ENCODE measurements at regions not wholly inside any gene's neighbourhood (a gene's known extent, or its start where the extent isn't known, plus 50 kb on each side); places are given as distances from the start of the nearest gene placed in this dataset.

- no peak overlapping the region for H3K9ac ChIP-seq (ENCODE audit: low read length)
These were observed 203.9 kb upstream of the MARCKS start for GRCh38 chr6:113653275-113653674.

DNA sequence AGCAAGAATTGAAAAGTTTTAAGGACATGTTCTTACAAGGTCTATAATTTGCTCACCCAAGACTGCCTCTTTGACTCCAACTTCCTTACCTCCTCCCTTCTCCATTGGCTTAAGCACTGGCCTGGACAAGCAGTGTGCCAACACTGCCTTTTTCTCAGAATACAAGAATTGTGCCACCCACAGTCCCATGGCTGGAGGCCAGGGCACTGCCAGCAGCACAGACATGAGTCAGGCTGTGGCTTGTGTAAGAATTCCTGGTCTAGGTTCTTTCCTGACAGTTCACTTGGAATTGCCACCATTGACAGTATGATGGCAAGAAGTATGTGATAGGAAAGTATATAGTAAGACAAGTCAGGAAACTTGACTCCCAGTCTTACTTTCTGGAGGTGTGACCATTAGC, 202.7 kb upstream of the MARCKS start:
- no peaks in the 10 kb centered on the region for H3K79me1 ChIP-seq (replicated peaks; ENCODE audit: low read length, poor library complexity, severe bottlenecking)
- no peak overlapping the region for H2BK120ac ChIP-seq (ENCODE audit: low read depth, low read length)
- peak overlapping the region; percentile 4 for H3K27ac ChIP-seq (ENCODE audit: low read length, poor library complexity, severe bottlenecking)
- H2BK12ac ChIP-seq (ENCODE audit: low read length in 2 of 2) = no peak overlapping the region
- H3K36me3 ChIP-seq (ENCODE audit: control insufficient read depth in 1 of 2, insufficient read depth in 2 of 2, low read depth in 1 of 2, low read length in 2 of 2) = no peaks in the 10 kb centered on the region
- DNase-seq = peak; percentile 39
- H2BK5ac ChIP-seq (ENCODE audit: low read depth, low read length, poor library complexity, severe bottlenecking) = no peak overlapping the region
- H3K14ac ChIP-seq (ENCODE audit: low read length in 2 of 2) = no peak overlapping the region
- no peaks in the 10 kb centered on the region for H3K27me3 ChIP-seq (ENCODE audit: control insufficient read depth in 1 of 2, insufficient read depth in 1 of 2, low read length in 2 of 2)
- H3K4ac ChIP-seq (ENCODE audit: low read depth in 1 of 2, low read length in 2 of 2) = no peak overlapping the region
- H3K9ac ChIP-seq (ENCODE audit: low read length) = no peak overlapping the region
- no peaks in the 10 kb centered on the region for H3K9me3 ChIP-seq (ENCODE audit: control insufficient read depth, low read length)
- no peak overlapping the region for H3K23ac ChIP-seq (ENCODE audit: low read length in 2 of 2)
- no peak overlapping the region for H4K8ac ChIP-seq (ENCODE audit: low read length)
- no peak overlapping the region for H2BK15ac ChIP-seq (ENCODE audit: low read depth, poor library complexity, severe bottlenecking)
- no peak overlapping the region for H3K4me3 ChIP-seq (ENCODE audit: insufficient read depth in 1 of 2, low read depth in 1 of 2, low read length in 2 of 2)
- no peak overlapping the region for H4K91ac ChIP-seq (ENCODE audit: low read length)
- no peak overlapping the region for H2AFZ ChIP-seq (ENCODE audit: low read depth, low read length)
- H3K18ac ChIP-seq (ENCODE audit: low read depth in 1 of 2, low read length in 2 of 2) = no peak overlapping the region
- peaks cover 3% of the 10 kb centered on the region for H3K4me1 ChIP-seq (ENCODE audit: control insufficient read depth, insufficient read depth, low read depth, low read length)
- no peak overlapping the region for H3K4me2 ChIP-seq (ENCODE audit: low read length, poor library complexity, severe bottlenecking)
- H2AK5ac ChIP-seq (ENCODE audit: low read length, severe bottlenecking) = no peak overlapping the region

More at GRCh38 chr6:113653275-113653674, 203.9 kb upstream of the MARCKS start:
- Histone ChIP-seq H3K23ac (ENCODE audit: low read length in 2 of 2) (no peak overlapping the region), H3K14ac (ENCODE audit: low read length in 2 of 2) (no peak overlapping the region), H3K4me3 (ENCODE audit: insufficient read depth in 1 of 2, low read depth in 1 of 2, low read length in 2 of 2) (no peak overlapping the region), H4K91ac (ENCODE audit: low read length) (no peak overlapping the region), H2BK12ac (ENCODE audit: low read length in 2 of 2) (no peak overlapping the region), H3K9me3 (ENCODE audit: control insufficient read depth, low read length) (no peaks in the 10 kb centered on the region), H3K4ac (ENCODE audit: low read depth in 1 of 2, low read length in 2 of 2) (no peak overlapping the region), H2BK120ac (ENCODE audit: low read depth, low read length) (no peak overlapping the region), H3K4me1 (ENCODE audit: control insufficient read depth, insufficient read depth, low read depth, low read length) (peaks cover 3% of the 10 kb centered on the region), H3K36me3 (ENCODE audit: control insufficient read depth in 1 of 2, insufficient read depth in 2 of 2, low read depth in 1 of 2, low read length in 2 of 2) (no peaks in the 10 kb centered on the region), H2BK5ac (ENCODE audit: low read depth, low read length, poor library complexity, severe bottlenecking) (no peak overlapping the region), H3K79me1 (replicated peaks; ENCODE audit: low read length, poor library complexity, severe bottlenecking) (no peaks in the 10 kb centered on the region), H4K8ac (ENCODE audit: low read length) (no peak overlapping the region), H3K27ac (ENCODE audit: low read length, poor library complexity, severe bottlenecking) (no peak overlapping the region), H3K4me2 (ENCODE audit: low read length, poor library complexity, severe bottlenecking) (no peak overlapping the region), H2BK15ac (ENCODE audit: low read depth, poor library complexity, severe bottlenecking) (no peak overlapping the region), H3K27me3 (ENCODE audit: control insufficient read depth in 1 of 2, insufficient read depth in 1 of 2, low read length in 2 of 2) (no peaks in the 10 kb centered on the region), H2AFZ (ENCODE audit: low read depth, low read length) (no peak overlapping the region), H3K18ac (ENCODE audit: low read depth in 1 of 2, low read length in 2 of 2) (no peak overlapping the region), H2AK5ac (ENCODE audit: low read length, severe bottlenecking) (peak overlapping the region; percentile 51)
- 88% methylated on average over 1 of the region's 3 CpGs for WGBS
- DNase-seq = no peak

DNA sequence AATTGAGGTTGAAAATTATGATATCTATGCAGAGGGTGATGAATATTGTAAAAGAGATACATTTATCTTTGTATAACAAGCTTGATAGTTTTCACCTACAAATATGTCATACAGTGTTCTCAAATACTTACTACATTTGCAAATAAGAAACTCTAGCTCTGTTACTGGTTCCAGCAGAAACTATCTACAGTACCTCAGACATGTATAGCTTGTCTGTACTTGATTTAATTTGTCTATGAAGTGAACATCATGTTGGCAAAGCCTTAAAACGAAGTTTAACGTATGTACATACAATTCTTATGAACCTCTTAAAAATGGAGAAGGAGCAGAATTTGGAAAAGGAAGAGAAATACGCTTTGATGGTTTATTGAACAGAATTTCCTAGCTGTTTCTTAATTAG, 201.4 kb upstream of the MARCKS start:
- no peak overlapping the region for H3K4me2 ChIP-seq (ENCODE audit: low read length, poor library complexity, severe bottlenecking)
- no peak overlapping the region for H3K14ac ChIP-seq (ENCODE audit: low read length in 2 of 2)
- H3K18ac ChIP-seq (ENCODE audit: low read depth in 1 of 2, low read length in 2 of 2) = no peak overlapping the region
- no peak overlapping the region for H4K91ac ChIP-seq (ENCODE audit: low read length)
- no peak overlapping the region for H3K23ac ChIP-seq (ENCODE audit: low read length in 2 of 2)
- H3K79me1 ChIP-seq (replicated peaks; ENCODE audit: low read length, poor library complexity, severe bottlenecking) = no peaks in the 10 kb centered on the region
- no peak overlapping the region for H2AFZ ChIP-seq (ENCODE audit: low read depth, low read length)
- 100% methylated on average over 2 of the region's 3 CpGs for WGBS
- no peaks in the 10 kb centered on the region for H3K27me3 ChIP-seq (ENCODE audit: control insufficient read depth in 1 of 2, insufficient read depth in 1 of 2, low read length in 2 of 2)
- no peak overlapping the region for H3K27ac ChIP-seq (ENCODE audit: low read length, poor library complexity, severe bottlenecking)
- H2BK120ac ChIP-seq (ENCODE audit: low read depth, low read length) = no peak overlapping the region
- no peak overlapping the region for H2BK5ac ChIP-seq (ENCODE audit: low read depth, low read length, poor library complexity, severe bottlenecking)
- no peak overlapping the region for H3K9ac ChIP-seq (ENCODE audit: low read length)
- no peak overlapping the region for H2BK12ac ChIP-seq (ENCODE audit: low read length in 2 of 2)
- H3K9me3 ChIP-seq (ENCODE audit: control insufficient read depth, low read length) = no peaks in the 10 kb centered on the region
- H2BK15ac ChIP-seq (ENCODE audit: low read depth, poor library complexity, severe bottlenecking) = no peak overlapping the region
- H3K36me3 ChIP-seq (ENCODE audit: control insufficient read depth in 1 of 2, insufficient read depth in 2 of 2, low read depth in 1 of 2, low read length in 2 of 2) = no peaks in the 10 kb centered on the region
- no peak overlapping the region for H3K4ac ChIP-seq (ENCODE audit: low read depth in 1 of 2, low read length in 2 of 2)
- DNase-seq = no peak
- H3K4me3 ChIP-seq (ENCODE audit: insufficient read depth in 1 of 2, low read depth in 1 of 2, low read length in 2 of 2) = no peak overlapping the region
- H2AK5ac ChIP-seq (ENCODE audit: low read length, severe bottlenecking) = no peak overlapping the region
- H4K8ac ChIP-seq (ENCODE audit: low read length) = no peak overlapping the region
- peaks cover 3% of the 10 kb centered on the region for H3K4me1 ChIP-seq (ENCODE audit: control insufficient read depth, insufficient read depth, low read depth, low read length)

DNA sequence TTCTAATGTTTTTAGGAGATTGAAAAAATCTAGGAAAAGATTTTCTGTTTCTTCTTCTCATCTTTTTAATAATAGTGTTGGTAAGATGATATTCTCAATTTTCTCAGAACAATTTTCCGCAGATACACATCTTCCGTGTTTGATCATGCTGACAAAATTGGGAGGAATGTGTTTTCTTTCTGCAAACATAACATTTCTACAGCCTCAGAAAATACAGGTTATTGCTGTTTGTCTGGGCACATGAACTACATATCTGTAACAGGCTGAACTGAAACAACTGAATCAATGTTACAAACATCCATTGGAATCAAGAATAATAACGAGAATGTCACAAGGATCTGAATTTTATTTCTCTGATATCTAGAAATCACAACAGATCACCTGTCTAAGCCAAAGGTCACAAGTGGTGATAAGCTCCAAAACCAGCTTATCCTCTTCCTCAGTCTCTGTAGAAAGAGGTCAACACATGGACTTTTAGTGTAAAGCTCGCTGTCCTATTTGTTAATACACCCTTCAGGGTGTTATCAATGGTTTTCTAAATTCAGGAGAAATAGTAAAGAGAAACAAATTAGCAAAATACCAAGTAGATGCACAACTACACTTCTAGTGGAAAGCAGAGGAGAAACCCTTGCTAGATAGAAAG, 197.3 kb upstream of the MARCKS start:
- H4K91ac ChIP-seq (ENCODE audit: low read length) = no peak overlapping the region
- no peaks in the 10 kb centered on the region for H3K27me3 ChIP-seq (ENCODE audit: control insufficient read depth in 1 of 2, insufficient read depth in 1 of 2, low read length in 2 of 2)
- H2AK5ac ChIP-seq (ENCODE audit: low read length, severe bottlenecking) = no peak overlapping the region
- no peaks in the 10 kb centered on the region for H3K9me3 ChIP-seq (ENCODE audit: control insufficient read depth, low read length)
- no peak overlapping the region for H3K27ac ChIP-seq (ENCODE audit: low read length, poor library complexity, severe bottlenecking)
- H3K23ac ChIP-seq (ENCODE audit: low read length in 2 of 2) = no peak overlapping the region
- no peaks in the 10 kb centered on the region for H3K36me3 ChIP-seq (ENCODE audit: control insufficient read depth in 1 of 2, insufficient read depth in 2 of 2, low read depth in 1 of 2, low read length in 2 of 2)
- no peak for DNase-seq
- H3K14ac ChIP-seq (ENCODE audit: low read length in 2 of 2) = no peak overlapping the region
- H3K9ac ChIP-seq (ENCODE audit: low read length) = no peak overlapping the region
- H3K18ac ChIP-seq (ENCODE audit: low read depth in 1 of 2, low read length in 2 of 2) = no peak overlapping the region
- WGBS = 97% methylated on average over 1 of the region's 4 CpGs
- no peak overlapping the region for H2BK12ac ChIP-seq (ENCODE audit: low read length in 2 of 2)
- H3K4me2 ChIP-seq (ENCODE audit: low read length, poor library complexity, severe bottlenecking) = no peak overlapping the region
- H2BK5ac ChIP-seq (ENCODE audit: low read depth, low read length, poor library complexity, severe bottlenecking) = no peak overlapping the region
- no peak overlapping the region for H2BK120ac ChIP-seq (ENCODE audit: low read depth, low read length)
- no peak overlapping the region for H2BK15ac ChIP-seq (ENCODE audit: low read depth, poor library complexity, severe bottlenecking)
- H4K8ac ChIP-seq (ENCODE audit: low read length) = no peak overlapping the region
- H3K4me1 ChIP-seq (ENCODE audit: control insufficient read depth, insufficient read depth, low read depth, low read length) = no peaks in the 10 kb centered on the region
- no peak overlapping the region for H2AFZ ChIP-seq (ENCODE audit: low read depth, low read length)
- H3K4ac ChIP-seq (ENCODE audit: low read depth in 1 of 2, low read length in 2 of 2) = no peak overlapping the region
- no peak overlapping the region for H3K4me3 ChIP-seq (ENCODE audit: insufficient read depth in 1 of 2, low read depth in 1 of 2, low read length in 2 of 2)
- no peaks in the 10 kb centered on the region for H3K79me1 ChIP-seq (replicated peaks; ENCODE audit: low read length, poor library complexity, severe bottlenecking)

Data from mesenchymal stem cell (in vitro differentiated cells and primary cell).